ENCODE measurements at regions not wholly inside any gene's neighbourhood (a gene's known extent, or its start where the extent isn't known, plus 50 kb on each side); places are given as distances from the start of the nearest gene placed in this dataset.

DNA sequence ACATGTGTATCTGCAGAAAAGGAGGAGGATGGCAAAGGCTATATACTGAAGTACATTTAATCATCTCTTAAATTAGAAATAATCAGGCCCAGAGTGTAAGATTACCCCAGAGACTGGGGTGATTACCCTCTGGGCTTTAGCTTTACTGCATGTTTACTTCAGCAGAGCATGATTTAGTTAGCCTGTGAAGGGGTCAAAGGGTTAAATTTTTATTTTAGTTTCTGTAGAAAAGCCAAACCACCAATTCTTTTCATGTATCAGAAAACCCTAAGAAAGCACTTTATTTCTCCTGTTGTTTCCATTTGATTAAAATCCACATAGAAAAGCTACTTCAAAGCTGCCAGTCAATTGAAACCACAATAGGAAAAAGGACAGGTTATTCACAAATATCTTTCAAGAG, 101.5 kb upstream of the LSM8 start:
- DNase-seq = no peak

DNA sequence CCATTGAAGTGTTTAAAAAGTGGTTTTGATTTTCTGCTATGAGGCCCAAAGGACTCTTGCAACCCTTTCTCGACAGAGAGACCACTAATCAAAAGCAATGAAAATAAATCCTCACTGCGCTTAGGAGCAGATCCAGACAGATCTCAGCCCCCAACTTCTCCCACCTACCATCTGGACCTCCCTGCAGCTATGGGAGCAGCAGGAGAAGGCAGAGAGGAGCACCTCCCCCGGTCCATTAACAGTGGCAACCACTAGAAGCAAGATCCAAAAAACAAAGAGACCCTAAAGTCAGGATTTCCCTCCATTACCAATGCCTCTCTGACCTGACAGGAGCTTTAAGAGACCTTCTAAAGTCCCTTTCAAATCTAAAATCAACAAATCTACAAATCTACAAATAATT, 99.0 kb upstream of the LSM8 start:
- DNase-seq = no peak

- no peak for DNase-seq
These were observed 96.8 kb upstream of the LSM8 start for GRCh38 chr7:118087126-118087525.

GRCh38 chr7:118094044-118094443, 89.9 kb upstream of the LSM8 start:
- DNase-seq = no peak

DNA sequence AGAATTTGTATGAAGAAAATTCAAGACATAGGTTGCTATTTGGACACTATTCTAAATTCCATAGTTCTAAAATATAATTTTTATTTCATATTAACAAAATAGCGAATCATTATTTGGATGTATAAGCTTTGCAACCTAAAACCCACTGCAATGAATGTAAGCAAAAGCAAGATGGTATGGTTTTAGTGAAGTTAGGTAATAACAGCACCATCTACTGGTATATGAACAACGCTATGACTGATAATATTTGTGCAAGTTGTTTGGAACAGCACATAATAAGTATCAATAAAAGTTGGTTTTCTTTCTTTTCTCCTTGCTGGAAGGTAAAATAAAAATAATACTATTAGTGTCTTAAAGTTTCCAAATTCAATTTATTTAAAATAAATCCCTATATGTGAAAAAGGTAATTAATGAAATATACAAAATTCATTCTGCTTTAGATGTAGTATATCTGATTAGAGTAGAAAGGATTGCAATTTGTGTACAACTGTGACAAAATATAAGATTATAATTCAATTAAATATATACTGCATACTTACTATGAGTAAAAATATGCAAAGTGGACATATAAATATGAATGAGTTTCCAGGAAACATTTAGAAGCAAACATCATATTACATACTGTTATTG, 79.0 kb upstream of the LSM8 start:
- DNase-seq = peak; percentile 13

DNA sequence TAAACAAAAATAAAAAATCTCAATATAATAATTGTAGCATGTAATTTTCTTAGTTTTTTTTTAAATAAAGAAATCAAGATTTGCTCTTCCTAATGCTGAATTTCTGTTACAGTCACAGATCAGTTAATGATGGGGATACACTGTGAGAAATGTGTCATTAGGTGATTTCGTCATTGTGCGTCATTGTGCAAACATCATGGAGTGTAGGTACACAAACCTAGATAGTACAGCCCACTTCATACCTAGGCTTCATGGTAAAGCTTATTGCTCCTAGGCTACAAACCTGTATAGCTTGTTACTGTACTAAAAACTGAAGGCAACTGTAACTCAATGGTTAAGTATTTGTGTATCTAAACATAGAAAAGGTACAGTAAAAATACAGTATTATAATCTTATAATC, 74.4 kb upstream of the LSM8 start:
- DNase-seq = no peak

GRCh38 chr7:118110178-118110925, 73.6 kb upstream of the LSM8 start:
- no peak for DNase-seq

DNA sequence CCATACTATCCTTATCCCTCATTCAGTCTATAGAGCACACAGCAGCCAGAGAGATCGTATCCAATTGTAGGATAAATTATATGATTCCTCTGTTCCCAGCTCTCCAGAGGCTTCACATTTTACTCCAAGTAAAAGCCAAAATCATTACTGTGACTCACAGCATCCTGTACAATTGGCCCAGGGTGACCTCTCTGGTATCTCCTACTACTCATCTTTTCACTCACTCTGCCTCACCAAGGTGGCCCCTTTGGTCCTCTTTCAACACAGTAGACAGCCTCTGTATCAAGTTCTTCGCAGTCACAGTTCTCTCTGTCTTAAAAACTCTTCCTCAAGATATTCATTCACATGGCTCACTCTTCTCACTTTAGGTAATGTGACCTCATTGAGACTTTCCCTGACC, 72.6 kb upstream of the LSM8 start:
- no peak for DNase-seq

DNA sequence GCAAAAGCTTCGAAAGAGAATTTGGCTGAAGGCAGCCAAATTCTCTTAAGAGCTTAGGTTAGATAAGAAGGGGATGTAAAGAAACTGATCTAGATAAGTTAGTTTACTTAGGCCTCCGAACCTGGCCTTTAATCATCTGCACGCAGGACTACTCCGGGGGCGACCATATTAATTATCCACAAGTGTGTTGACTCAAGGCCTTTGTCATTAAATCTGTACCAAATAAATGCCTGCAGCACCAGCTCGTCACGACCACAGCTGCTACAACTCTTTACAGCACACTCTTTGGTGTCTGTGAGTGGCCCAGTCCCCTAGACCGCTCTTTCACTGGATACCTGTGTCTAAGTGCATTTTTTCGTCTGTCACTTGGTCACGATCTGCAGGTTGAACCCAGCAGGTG, 69.8 kb upstream of the LSM8 start:
- no peak for DNase-seq

- no peak for DNase-seq
These were observed 54.7 kb upstream of the LSM8 start for GRCh38 chr7:118129041-118129795.

DNA sequence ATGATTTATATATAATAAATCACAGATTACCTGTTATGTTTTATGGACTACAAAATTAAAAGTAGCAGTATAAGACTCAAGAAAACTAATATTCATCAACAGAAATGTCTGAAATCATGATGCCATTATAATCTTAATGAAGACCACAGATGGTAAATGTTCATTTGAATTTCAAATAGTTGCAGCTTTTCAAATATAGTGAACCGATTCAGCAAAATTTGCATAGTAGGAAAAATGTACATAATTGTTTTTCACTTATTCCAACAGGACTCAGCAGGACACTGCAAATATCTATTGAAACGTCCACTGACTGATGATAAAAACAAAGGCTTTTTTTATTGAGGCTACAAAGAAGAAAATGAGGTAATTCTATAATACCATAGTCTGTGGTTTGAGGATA, 51.2 kb upstream of the LSM8 start:
- DNase-seq = no peak
